ENCODE measurements at regions not wholly inside any gene's neighbourhood (a gene's known extent, or its start where the extent isn't known, plus 50 kb on each side); places are given as distances from the start of the nearest gene placed in this dataset.
A peak's percentile ranks its signal among the peaks of the same experiment; 100 is the strongest.

DNA sequence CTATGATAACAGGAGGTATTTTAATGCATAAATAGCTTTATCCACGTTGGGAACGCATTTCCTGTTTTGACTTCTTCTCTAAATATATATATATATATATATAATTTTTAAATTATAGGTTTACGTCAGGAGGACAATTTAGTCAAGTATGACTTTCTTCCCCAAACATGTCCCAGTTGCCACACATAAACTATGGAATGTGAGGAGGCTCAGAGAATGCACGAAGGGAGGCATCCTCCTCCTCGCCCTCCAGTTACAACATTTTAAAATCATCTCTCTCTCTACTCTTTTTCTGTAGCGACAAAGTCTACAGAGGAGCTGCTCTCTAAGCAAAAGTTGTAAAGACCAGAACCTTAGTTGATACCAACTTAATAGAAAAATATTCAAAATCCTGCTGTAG is 106.9 kb upstream of the LYZL1 start:
- no peak for DNase-seq (ENCODE audit: insufficient read length, low spot score, missing footprints)
- TF ChIP-seq, protein P1, sequence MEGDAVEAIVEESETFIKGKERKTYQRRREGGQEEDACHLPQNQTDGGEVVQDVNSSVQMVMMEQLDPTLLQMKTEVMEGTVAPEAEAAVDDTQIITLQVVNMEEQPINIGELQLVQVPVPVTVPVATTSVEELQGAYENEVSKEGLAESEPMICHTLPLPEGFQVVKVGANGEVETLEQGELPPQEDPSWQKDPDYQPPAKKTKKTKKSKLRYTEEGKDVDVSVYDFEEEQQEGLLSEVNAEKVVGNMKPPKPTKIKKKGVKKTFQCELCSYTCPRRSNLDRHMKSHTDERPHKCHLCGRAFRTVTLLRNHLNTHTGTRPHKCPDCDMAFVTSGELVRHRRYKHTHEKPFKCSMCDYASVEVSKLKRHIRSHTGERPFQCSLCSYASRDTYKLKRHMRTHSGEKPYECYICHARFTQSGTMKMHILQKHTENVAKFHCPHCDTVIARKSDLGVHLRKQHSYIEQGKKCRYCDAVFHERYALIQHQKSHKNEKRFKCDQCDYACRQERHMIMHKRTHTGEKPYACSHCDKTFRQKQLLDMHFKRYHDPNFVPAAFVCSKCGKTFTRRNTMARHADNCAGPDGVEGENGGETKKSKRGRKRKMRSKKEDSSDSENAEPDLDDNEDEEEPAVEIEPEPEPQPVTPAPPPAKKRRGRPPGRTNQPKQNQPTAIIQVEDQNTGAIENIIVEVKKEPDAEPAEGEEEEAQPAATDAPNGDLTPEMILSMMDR (IDR thresholded peaks at IDR 0.05; ENCODE audit: extremely low read depth, low read depth, low read length) = no peak
- no peaks in the 10 kb centered on the region for H3K9me3 ChIP-seq (ENCODE audit: low read depth, low read length)
- H3K4me1 ChIP-seq (ENCODE audit: insufficient read depth, low read length) = peaks cover 13% of the 10 kb centered on the region
- no peaks in the 10 kb centered on the region for H4K20me1 ChIP-seq (ENCODE audit: insufficient read depth, low read length)
- H3K36me3 ChIP-seq (ENCODE audit: insufficient read depth, low read length) = no peaks in the 10 kb centered on the region
- peak overlapping the region; percentile 89 for H2AFZ ChIP-seq (ENCODE audit: low read length)
- peak overlapping the region; percentile 81 for H3K27ac ChIP-seq (ENCODE audit: low read depth, low read length)
- no peaks in the 10 kb centered on the region for H3K79me2 ChIP-seq (ENCODE audit: insufficient read depth, low read length)
- H3K4me3 ChIP-seq (ENCODE audit: insufficient read depth, low read length) = peak overlapping the region; percentile 44
- peak overlapping the region; percentile 81 for H3K4me2 ChIP-seq (ENCODE audit: insufficient read depth, low read length)
- H3K27me3 ChIP-seq (ENCODE audit: insufficient read depth, low read length) = no peaks in the 10 kb centered on the region

DNA sequence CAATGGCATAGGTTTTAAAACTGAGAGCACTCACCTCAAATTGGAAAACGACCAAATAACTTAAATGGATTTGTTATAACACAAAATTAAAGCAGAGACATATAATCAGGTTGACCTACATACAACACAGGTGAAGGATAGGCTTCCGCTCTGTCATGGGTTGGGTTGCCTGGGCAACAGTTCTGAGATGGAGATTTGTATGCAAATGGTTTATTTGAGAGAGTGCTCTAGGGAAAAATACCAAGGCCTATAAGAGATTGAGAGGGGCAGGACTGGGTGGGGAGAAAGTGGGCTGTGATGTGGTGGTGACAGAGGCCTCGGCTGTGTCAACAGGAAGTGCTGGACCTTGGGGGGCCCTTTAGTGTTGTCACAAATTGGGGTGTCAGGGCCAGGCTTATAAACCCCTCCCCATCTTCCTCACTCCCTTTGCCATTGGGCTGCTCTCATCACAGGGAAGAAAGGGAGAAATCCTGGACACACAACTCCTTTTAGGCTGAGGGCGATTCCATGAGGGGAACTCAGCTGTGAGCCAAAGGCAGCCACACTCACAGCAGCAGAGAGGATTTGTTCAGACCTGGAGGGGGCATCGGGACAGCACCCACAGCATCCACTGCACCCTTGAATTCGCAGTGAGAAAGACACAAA is 105.4 kb upstream of the LYZL1 start:
- TF ChIP-seq, protein P1 (IDR thresholded peaks at IDR 0.05; ENCODE audit: extremely low read depth, low read depth, low read length) = no peak
- Histone ChIP-seq H3K9me3 (ENCODE audit: low read depth, low read length) (no peaks in the 10 kb centered on the region), H3K27ac (ENCODE audit: low read depth, low read length) (no peak overlapping the region), H3K36me3 (ENCODE audit: insufficient read depth, low read length) (no peaks in the 10 kb centered on the region), H3K4me1 (ENCODE audit: insufficient read depth, low read length) (peaks cover 13% of the 10 kb centered on the region), H3K79me2 (ENCODE audit: insufficient read depth, low read length) (no peaks in the 10 kb centered on the region), H3K4me3 (ENCODE audit: insufficient read depth, low read length) (no peak overlapping the region), H3K27me3 (ENCODE audit: insufficient read depth, low read length) (no peaks in the 10 kb centered on the region), H4K20me1 (ENCODE audit: insufficient read depth, low read length) (no peaks in the 10 kb centered on the region), H3K4me2 (ENCODE audit: insufficient read depth, low read length) (no peak overlapping the region), H2AFZ (ENCODE audit: low read length) (no peak overlapping the region)
- DNase-seq (ENCODE audit: insufficient read length, low spot score, missing footprints) = no peak

DNA sequence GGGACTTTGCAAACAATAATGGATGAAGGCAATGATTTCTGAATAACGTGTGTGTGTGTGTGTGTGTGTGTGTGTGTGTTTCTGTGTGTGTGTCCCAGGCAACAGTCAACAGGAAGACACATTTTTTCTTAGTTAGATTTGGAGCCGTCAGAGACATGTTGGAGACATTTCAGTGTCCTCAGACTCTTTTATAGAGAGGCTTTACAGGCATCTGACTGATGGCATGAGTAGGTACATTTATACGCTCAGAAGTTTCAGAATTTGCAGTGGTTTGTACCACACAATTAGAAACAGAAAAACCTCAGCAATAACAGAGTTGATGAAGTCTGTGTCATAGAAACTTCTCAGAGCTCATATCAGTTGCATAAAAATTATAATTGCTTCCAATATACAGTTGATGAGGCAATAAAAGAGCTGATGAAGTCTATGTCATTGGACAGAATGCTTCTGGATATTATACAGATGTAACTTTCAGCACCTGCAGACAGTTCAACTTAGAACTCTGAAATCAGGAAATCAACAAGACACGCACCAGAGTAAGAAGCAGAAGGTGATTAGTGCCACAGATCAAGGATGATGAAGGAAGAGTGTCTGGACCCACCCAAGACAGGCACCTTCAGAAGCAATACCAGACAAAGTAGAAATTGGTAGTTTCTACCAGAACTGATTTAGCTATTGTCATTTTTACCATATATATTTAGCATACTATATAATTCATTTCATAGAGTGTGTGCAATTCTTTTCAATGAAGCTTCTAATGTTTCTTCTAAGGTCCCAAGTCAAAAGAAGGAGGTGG is 104.5 kb upstream of the LYZL1 start:
- H3K9me3 ChIP-seq (ENCODE audit: low read depth, low read length) = no peaks in the 10 kb centered on the region
- H3K79me2 ChIP-seq (ENCODE audit: insufficient read depth, low read length) = no peaks in the 10 kb centered on the region
- H3K4me3 ChIP-seq (ENCODE audit: insufficient read depth, low read length) = no peak overlapping the region
- no peaks in the 10 kb centered on the region for H3K27me3 ChIP-seq (ENCODE audit: insufficient read depth, low read length)
- TF ChIP-seq, protein P1 (IDR thresholded peaks at IDR 0.05; ENCODE audit: extremely low read depth, low read depth, low read length) = no peak
- no peak overlapping the region for H2AFZ ChIP-seq (ENCODE audit: low read length)
- peaks cover 17% of the 10 kb centered on the region for H3K4me1 ChIP-seq (ENCODE audit: insufficient read depth, low read length)
- no peaks in the 10 kb centered on the region for H4K20me1 ChIP-seq (ENCODE audit: insufficient read depth, low read length)
- H3K27ac ChIP-seq (ENCODE audit: low read depth, low read length) = no peak overlapping the region
- DNase-seq (ENCODE audit: insufficient read length, low spot score, missing footprints) = no peak
- H3K36me3 ChIP-seq (ENCODE audit: insufficient read depth, low read length) = no peaks in the 10 kb centered on the region
- no peak overlapping the region for H3K4me2 ChIP-seq (ENCODE audit: insufficient read depth, low read length)

DNA sequence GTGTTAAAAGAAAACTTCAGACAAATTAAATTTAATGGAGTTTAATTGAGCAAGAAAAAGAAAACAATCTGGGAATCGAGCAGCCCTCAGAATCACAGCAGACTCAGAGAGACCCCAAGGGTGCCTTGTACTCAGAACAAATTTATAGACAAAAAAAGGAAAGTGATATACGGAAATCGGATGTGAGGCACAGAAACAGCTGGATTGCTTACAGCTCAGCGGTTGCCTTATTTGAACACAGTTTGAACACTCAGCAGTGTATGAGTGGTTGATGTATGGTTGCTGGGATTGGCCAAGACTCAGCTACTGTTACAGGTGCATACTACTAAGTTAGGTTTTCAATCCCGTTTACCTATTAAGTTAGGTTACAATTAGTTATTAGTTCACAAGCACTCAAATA is 103.8 kb upstream of the LYZL1 start:
- H3K4me2 ChIP-seq (ENCODE audit: insufficient read depth, low read length) = no peak overlapping the region
- no peak overlapping the region for H3K4me3 ChIP-seq (ENCODE audit: insufficient read depth, low read length)
- H4K20me1 ChIP-seq (ENCODE audit: insufficient read depth, low read length) = no peaks in the 10 kb centered on the region
- H3K27ac ChIP-seq (ENCODE audit: low read depth, low read length) = no peak overlapping the region
- TF ChIP-seq, protein P1 (IDR thresholded peaks at IDR 0.05; ENCODE audit: extremely low read depth, low read depth, low read length) = no peak
- H3K27me3 ChIP-seq (ENCODE audit: insufficient read depth, low read length) = no peaks in the 10 kb centered on the region
- no peaks in the 10 kb centered on the region for H3K9me3 ChIP-seq (ENCODE audit: low read depth, low read length)
- H3K4me1 ChIP-seq (ENCODE audit: insufficient read depth, low read length) = peaks cover 19% of the 10 kb centered on the region
- no peaks in the 10 kb centered on the region for H3K36me3 ChIP-seq (ENCODE audit: insufficient read depth, low read length)
- no peaks in the 10 kb centered on the region for H3K79me2 ChIP-seq (ENCODE audit: insufficient read depth, low read length)
- H2AFZ ChIP-seq (ENCODE audit: low read length) = no peak overlapping the region
- DNase-seq (ENCODE audit: insufficient read length, low spot score, missing footprints) = no peak

Data from osteoblast (primary cell).